ENCODE measurements at regions not wholly inside any gene's neighbourhood (a gene's known extent, or its start where the extent isn't known, plus 50 kb on each side); places are given as distances from the start of the nearest gene placed in this dataset.

GRCh38 chr6:84926189-84927155, 162.1 kb upstream of the TBX18 start:
- no peak for TF ChIP-seq TCF12 (IDR thresholded peaks at IDR 0.05; ENCODE audit: low read depth)
- TF ChIP-seq, protein P1, sequence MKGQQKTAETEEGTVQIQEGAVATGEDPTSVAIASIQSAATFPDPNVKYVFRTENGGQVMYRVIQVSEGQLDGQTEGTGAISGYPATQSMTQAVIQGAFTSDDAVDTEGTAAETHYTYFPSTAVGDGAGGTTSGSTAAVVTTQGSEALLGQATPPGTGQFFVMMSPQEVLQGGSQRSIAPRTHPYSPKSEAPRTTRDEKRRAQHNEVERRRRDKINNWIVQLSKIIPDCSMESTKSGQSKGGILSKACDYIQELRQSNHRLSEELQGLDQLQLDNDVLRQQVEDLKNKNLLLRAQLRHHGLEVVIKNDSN (IDR thresholded peaks at IDR 0.05) = no peak
- TF ChIP-seq, protein P2, sequence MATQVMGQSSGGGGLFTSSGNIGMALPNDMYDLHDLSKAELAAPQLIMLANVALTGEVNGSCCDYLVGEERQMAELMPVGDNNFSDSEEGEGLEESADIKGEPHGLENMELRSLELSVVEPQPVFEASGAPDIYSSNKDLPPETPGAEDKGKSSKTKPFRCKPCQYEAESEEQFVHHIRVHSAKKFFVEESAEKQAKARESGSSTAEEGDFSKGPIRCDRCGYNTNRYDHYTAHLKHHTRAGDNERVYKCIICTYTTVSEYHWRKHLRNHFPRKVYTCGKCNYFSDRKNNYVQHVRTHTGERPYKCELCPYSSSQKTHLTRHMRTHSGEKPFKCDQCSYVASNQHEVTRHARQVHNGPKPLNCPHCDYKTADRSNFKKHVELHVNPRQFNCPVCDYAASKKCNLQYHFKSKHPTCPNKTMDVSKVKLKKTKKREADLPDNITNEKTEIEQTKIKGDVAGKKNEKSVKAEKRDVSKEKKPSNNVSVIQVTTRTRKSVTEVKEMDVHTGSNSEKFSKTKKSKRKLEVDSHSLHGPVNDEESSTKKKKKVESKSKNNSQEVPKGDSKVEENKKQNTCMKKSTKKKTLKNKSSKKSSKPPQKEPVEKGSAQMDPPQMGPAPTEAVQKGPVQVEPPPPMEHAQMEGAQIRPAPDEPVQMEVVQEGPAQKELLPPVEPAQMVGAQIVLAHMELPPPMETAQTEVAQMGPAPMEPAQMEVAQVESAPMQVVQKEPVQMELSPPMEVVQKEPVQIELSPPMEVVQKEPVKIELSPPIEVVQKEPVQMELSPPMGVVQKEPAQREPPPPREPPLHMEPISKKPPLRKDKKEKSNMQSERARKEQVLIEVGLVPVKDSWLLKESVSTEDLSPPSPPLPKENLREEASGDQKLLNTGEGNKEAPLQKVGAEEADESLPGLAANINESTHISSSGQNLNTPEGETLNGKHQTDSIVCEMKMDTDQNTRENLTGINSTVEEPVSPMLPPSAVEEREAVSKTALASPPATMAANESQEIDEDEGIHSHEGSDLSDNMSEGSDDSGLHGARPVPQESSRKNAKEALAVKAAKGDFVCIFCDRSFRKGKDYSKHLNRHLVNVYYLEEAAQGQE (IDR thresholded peaks at IDR 0.05; ENCODE audit: low read depth) = no peak
- no peak for TF ChIP-seq CEBPB (IDR thresholded peaks at IDR 0.05)
- TF ChIP-seq TAF1 (IDR thresholded peaks at IDR 0.05; ENCODE audit: low read depth) = no peak
- TF ChIP-seq MAX (IDR thresholded peaks at IDR 0.05) = no peak

Data from Ishikawa (cell line).